Fibroblast of gingiva (primary cell): ENCODE measurements at regions not wholly inside any gene's neighbourhood (a gene's known extent, or its start where the extent isn't known, plus 50 kb on each side); places are given as distances from the start of the nearest gene placed in this dataset.
"Not testable (repeated sequence)": the region's sequence is repeated elsewhere in the genome, so short reads cannot be mapped to it uniquely, and the experiment has no call there.

ENCODE experiments used
- DNase-seq: peaks from one replicate; pipeline ENCODE4 v3.0.0-alpha.2; 2011; ENCODE audit warnings: low read depth

DNA sequence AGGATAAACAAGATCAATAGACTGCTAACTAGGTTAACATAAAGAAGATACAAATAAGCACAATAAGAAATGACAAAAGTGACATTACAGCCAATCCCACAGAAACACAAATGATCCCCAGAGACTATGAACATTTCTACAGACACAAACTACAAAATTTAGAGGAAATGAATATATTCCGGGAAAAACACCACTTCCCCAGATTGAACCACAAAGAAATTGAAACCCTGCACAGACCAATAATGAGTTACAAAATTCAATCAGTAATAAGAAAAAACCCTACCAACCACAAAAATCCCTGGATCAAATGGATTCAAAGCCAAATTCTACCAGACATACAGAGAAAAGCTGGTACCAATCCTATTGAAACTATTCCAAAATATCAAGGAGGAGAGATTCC, 232.4 kb upstream of the RBMS1 start:
- no peak for DNase-seq

DNA sequence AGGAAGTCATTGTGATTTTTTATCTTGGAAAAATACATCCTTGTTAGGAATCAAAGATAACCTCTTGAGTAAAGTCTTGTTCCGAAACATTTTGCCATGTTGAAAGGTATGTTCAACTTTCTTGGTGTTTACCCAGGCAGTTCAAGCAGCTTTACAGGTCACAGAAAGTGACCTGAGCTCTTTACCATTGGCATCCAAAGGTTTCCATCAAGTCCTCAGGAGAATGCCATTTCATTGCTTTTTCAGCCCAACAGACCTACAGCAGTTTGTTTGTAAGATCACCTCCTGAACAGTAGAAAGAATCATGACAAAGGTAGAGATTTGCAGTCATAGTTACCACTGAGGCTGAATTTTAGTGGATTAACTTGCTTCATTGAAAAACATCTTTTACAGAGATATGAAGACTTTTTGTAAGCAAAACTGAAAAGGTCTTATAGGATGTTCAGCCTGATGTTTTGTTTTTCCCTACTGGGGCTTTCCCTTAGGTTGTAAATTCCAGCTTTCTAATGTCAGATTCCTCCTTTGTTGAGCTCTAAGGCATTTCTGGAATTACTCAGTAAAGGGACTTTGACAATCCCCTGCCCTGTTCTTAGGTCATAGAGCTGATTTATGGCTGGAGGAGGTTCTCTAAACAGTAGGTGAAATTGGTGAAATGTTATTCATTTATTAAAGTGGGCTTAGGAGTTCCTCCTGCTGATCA, 236.8 kb upstream of the RBMS1 start:
- no peak for DNase-seq

GRCh38 chr2:160731415-160731814, 237.8 kb upstream of the RBMS1 start:
- DNase-seq = no peak

DNA sequence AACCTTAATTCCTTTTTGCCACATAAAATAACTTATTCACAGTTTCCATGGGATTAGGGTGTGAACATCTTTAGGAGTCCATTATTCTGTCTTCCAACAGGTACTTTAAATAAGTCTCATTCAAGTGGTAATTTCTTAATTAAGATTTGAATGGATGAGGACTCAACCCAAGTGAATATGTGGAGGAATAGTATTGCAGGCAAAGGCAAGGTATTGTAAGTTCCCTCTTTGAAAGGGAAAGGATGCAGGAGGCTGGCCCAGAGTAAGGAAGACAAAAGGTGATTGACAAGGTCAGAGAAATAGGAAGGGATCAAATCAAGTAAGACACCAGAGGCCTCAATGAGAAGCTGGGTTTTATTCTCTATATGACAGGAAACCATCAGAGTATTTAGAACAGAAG, 238.2 kb upstream of the RBMS1 start:
- DNase-seq = no peak

DNA sequence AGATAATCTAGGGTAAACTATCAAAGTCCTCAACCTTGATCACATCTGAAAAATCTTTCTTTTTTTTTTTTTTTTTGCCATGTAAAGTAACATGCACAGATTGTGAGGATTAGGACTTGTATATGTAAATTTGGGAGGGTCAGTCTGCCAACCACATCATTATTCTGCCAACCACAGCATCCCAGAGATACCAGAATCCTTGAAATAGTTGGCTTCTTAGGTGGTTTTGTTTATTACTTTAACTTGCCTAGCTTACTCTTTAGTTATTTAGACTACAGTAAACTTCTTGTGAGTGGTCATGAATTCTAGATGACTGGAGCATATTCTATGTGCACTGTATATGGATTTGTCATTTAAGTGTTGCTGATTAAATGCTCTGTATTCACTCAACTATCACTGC, 242.1 kb upstream of the RBMS1 start:
- DNase-seq = no peak

GRCh38 chr2:160736148-160737028, 242.8 kb upstream of the RBMS1 start:
- DNase-seq = peak; percentile 68

DNA sequence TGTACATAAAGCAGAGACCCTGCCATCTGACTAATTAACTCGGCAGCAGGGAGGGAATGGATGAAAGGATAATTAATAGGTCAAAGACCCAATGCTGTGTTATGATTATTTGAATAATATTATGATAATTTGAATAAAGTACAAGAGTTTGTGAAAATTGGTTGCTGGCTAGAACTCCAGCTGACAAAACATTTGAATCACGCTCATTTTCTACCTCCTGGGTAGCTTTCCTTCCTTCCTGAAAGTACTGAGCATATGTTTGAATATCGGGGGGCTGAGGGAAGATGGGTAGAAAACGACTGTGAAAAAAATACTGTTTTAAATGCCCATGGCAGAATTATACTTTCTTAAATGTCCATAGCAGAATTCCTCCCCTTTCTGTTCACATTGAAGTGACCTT, 243.6 kb upstream of the RBMS1 start:
- DNase-seq = no peak

- DNase-seq = no peak
These were observed 247.7 kb upstream of the RBMS1 start for GRCh38 chr2:160741271-160741670.

DNA sequence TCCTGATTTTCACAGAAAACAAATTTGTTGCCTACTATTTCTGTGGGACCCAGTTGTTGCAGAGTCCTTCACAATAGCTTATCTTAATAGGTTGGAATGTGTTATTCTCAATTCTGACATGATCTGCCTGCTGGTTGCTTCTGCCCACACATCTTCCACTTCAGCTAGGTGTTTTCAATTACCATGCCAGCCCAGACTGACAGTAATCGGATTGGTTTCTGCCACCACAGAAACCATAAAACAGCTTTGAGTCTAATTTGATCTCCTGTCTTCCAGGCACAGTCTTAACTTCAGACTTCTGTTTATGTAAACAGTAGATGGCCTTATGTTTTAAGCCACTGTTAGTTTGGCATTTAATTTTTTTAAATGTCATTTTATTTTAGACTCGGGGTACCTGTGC, 248.2 kb upstream of the RBMS1 start:
- no peak for DNase-seq

DNA sequence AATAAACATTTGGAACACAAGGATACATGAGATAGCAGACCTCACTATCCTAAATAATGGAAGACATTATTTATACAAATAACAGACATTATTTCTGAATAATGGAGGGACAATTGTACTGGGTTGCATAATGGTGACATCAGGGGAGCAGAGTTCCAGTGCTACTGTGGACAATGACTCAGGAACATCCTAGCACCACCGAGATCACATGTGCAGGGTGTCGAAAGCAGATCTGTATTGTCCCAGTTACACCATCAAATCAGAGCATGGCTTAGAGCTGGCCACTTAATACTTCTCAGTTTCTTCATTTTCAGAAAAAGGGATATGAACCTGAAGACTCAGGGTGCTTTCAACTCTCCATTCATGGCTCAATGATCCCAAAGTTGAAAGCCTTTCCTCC, 249.1 kb upstream of the RBMS1 start:
- DNase-seq = peak; percentile 60

- peak; percentile 83 for DNase-seq
These were observed 254.0 kb upstream of the RBMS1 start for GRCh38 chr2:160747501-160748170.

DNA sequence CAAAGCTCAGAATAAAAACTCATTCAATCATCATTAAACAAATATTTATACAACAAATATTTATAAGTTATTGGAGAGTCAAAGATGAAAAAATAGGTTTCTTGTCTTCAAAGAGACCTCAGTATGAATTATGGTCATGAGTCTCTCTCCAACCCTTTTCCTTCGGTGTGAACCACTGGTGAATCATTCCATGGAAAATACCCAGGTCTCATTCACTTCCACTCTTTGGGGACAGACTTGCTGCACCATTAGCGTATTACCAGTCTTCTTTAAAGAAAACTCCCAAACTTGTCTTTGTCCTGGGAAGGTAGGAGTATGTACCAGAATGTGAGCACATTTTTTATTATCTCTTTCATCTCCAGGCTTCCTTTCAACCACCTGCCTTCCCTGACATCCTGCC, 257.4 kb upstream of the RBMS1 start:
- DNase-seq = no peak

- DNase-seq = peak; percentile 11
These were observed 259.1 kb upstream of the RBMS1 start for GRCh38 chr2:160752475-160753330.

DNA sequence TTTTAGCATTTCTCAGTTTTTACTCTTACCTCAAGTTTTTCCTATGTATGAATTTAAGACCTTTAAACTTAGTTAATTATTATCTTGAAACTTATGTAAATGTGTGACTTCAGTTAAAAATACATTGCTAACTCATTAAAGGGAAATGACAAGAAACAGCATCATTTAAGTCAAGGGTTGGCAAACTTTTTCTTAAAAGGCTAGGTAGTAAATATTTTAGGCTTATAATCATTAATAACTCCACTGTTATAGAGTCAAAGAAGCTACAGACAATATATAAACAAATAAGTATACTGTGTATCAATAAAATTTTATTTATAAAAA, 259.7 kb upstream of the RBMS1 start:
- no peak for DNase-seq

GRCh38 chr2:160753960-160754359, 260.4 kb upstream of the RBMS1 start:
- DNase-seq = no peak

GRCh38 chr2:160756481-160756880, 262.9 kb upstream of the RBMS1 start:
- no peak for DNase-seq

DNA sequence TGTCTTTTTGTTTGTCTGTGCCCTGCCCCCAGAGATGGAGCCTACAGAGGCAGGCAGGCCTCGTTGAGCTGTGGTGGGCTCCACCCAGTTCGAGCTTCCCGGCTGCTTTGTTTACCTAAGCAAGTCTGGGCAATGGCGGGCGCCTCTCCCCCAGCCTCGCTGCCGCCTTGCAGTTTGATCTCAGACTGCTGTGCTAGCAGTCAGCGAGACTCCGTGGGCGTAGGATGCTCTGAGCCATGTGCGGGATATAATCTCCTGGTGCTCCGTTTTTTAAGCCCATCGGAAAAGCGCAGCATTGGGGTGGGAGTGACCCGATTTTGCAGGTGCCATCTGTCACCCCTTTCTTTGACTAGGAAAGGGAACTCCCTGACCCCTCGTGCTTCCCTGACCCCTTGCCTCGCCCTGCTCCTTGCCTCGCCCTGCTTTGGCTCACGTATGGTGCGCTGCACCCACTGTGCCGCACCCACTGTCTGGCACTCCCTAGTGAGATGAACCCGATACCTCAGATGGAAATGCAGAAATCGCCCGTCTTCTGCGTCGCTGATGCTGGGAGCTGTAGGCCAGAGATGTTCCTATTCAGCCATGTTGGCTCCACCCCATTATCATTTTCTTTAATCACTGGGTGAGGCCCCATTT, 269.0 kb upstream of the RBMS1 start:
- not testable (repeated sequence) for DNase-seq

GRCh38 chr2:160783474-160783873, 289.9 kb upstream of the RBMS1 start:
- peak; percentile 28 for DNase-seq

GRCh38 chr2:160784034-160784433, 290.4 kb upstream of the RBMS1 start:
- no peak for DNase-seq

DNA sequence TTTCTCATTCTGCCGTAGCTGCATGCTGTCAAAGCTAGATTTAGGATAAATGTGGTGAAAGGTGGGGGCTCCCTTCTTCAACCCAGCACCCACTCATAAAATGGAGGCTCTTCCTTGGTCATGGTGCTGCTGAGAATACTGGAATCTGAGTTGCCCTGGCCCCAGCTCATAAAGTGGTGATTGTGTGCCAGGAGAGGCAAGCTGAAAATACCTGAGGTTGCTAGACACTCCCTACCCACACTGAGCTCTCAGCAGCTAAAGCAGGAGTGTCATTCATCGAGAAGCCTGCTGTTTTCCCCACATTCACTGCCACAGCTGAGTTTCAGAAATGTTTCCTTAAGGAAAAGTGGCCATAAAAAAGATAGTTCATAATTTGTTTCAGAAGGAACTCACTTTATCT, 297.1 kb upstream of the RBMS1 start:
- no peak for DNase-seq

- no peak for DNase-seq
These were observed 298.3 kb upstream of the RBMS1 start for GRCh38 chr2:160791884-160792283.

DNA sequence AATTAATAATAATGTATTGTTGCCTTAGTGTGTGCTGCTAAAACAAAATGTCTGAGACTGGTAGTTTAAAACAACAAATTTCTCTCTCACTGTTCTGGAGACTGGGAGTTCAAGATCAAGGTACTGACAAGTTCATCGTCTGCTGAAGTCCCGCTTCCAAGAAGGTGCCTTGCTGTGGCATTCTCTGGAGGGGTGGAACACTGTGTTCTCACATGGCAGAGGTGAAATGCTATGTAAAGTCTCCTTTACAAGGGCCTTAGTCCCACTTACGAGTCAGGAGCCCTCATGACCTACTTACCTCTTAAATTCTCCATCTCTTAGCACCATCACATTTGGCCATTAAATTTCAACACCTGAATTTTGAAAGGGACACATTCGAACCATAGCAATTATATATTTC, 299.2 kb upstream of the RBMS1 start:
- DNase-seq = no peak
